ENCODE measurements at regions not wholly inside any gene's neighbourhood (a gene's known extent, or its start where the extent isn't known, plus 50 kb on each side); places are given as distances from the start of the nearest gene placed in this dataset.
"Not testable (repeated sequence)": the region's sequence is repeated elsewhere in the genome, so short reads cannot be mapped to it uniquely, and the experiment has no call there.

- TF ChIP-seq CTCF (IDR thresholded peaks at IDR 0.05; ENCODE audit: low read depth, low read length); POLR2A (IDR thresholded peaks at IDR 0.05; ENCODE audit: extremely low read depth, insufficient read length); MAX (IDR thresholded peaks at IDR 0.05; ENCODE audit: low read depth, low read length): not testable (repeated sequence)
These were observed 117.3 kb upstream of the FOXD4L5 start for GRCh38 chr9:65402206-65402870.

Data from NB4 (cell line).